ENCODE measurements at regions not wholly inside any gene's neighbourhood (a gene's known extent, or its start where the extent isn't known, plus 50 kb on each side); places are given as distances from the start of the nearest gene placed in this dataset.

DNA sequence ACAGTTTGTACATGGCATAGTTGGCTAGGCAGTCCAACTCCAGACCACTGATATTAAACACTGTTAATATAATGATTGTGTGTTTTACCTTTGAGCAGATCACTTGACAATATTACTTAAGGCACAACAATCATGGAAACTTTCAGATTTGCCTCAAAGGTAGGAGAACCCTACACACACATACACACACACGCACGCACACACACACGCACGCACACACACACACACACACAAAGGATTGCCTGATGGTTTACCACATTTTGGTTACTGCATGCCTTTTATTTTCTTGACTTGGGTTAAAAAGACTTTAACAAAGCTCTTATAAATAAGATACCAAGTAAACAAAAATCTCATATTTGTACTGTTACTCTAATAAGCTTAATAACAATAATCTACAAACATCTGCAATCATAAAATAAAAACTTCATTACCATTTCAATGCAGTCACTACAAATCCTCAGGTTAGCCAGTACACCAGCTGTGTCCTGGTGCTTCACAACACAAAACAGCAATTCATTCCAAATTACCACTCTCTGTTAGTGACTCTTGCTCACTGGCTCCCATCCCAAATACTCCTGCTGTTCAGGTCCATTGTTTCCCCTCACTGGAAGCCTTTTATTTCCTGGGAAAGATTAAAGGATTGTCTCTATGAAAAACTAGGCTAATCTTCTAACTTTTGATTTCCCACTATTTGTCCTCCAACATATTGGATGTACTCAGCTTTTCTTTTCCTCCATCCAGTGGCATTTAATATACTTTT, 175.2 kb upstream of the ATP2B1 start:
- no peaks in the 10 kb centered on the region for H3K9me3 ChIP-seq (replicated peaks in 1 of 11)
- peaks cover 5 to 45% (median 11%) of the 10 kb centered on the region in 10 experiments; a peak in 19 of 20 replicates for H3K4me1 ChIP-seq
- no peak for TF ChIP-seq Cebpa-rat (IDR thresholded peaks at IDR 0.05)
- no peak overlapping the region for H3K4me2 ChIP-seq
- no peaks in the 10 kb centered on the region for H3K27me3 ChIP-seq
- H3K27ac ChIP-seq, result no peak overlapping the region; a peak in 1 of 22 replicates
- no peaks in the 10 kb centered on the region for H4K20me1 ChIP-seq
- H3K9ac ChIP-seq, result no peak overlapping the region
- H3K36me3 ChIP-seq, result no peaks in the 10 kb centered on the region
- no peak overlapping the region for H3K4me3 ChIP-seq

DNA sequence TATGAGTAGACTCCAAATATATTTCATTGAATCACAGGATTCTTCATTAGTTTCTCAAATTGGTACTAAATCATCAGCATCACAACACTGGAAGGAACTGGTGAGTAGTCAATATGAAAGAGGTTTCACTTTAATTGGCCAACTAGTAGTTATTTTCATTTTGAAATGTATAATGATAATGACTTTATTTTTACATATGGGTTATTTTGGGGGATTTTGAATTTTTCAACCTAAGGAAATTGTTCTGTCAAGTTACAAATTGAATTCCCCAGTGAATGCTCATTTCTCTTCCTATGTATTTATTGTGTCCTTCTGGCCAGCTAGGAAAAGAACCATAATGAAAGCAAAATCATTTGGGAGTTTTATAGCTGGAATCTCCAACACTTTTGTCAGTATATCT, 174.2 kb upstream of the ATP2B1 start:
- no peaks in the 10 kb centered on the region for H3K36me3 ChIP-seq
- no peaks in the 10 kb centered on the region for H3K27me3 ChIP-seq
- H3K9me3 ChIP-seq (replicated peaks in 1 of 11), result no peaks in the 10 kb centered on the region
- H3K9ac ChIP-seq, result no peak overlapping the region
- H3K4me2 ChIP-seq, result peak overlapping the region in 1 of 11 experiments; percentile 58; a peak in 3 of 22 replicates
- H3K27ac ChIP-seq, result peak overlapping the region in 2 of 11 experiments; percentile 80 to 84; a peak in 2 of 22 replicates
- no peaks in the 10 kb centered on the region for H4K20me1 ChIP-seq
- no peak overlapping the region for H3K4me3 ChIP-seq
- no peak for TF ChIP-seq Cebpa-rat (IDR thresholded peaks at IDR 0.05)
- peaks cover 5 to 53% (median 11%) of the 10 kb centered on the region in 10 experiments; a peak in 19 of 20 replicates for H3K4me1 ChIP-seq

DNA sequence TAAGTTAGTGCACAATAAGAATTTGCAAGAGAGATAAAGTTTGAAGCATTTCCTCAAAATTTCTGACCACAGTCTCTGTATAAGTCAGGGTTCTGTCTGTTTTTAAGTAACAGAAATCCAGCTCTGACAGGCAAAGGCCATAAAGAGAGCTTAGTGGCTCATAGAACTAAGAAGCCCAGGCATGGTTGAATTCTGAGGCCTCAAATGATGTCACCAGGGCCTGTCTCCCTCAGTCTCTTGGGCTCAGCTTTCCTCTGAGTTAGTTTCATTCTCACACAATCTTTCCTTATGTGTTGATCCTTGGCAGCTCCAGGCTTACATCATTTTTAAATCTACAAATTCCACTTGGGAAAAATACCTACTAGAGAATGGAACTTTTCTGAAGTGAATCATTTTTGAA, 173.4 kb upstream of the ATP2B1 start:
- no peaks in the 10 kb centered on the region for H3K36me3 ChIP-seq
- H3K4me2 ChIP-seq, result peak overlapping the region in 3 of 11 experiments; percentile 58 to 78 (median 59); a peak in 5 of 22 replicates
- peak overlapping the region in 4 of 11 experiments; percentile 68 to 84 (median 76); a peak in 6 of 22 replicates for H3K27ac ChIP-seq
- H3K4me1 ChIP-seq, result peaks cover 5 to 53% (median 11%) of the 10 kb centered on the region in 10 experiments; a peak in 19 of 20 replicates
- no peaks in the 10 kb centered on the region for H3K9me3 ChIP-seq (replicated peaks in 1 of 11)
- no peaks in the 10 kb centered on the region for H3K27me3 ChIP-seq
- TF ChIP-seq Cebpa-rat (IDR thresholded peaks at IDR 0.05), result no peak
- no peak overlapping the region for H3K4me3 ChIP-seq
- no peaks in the 10 kb centered on the region for H4K20me1 ChIP-seq
- peak overlapping the region in 2 of 11 experiments; percentile 31 to 49; a peak in 2 of 22 replicates for H3K9ac ChIP-seq

DNA sequence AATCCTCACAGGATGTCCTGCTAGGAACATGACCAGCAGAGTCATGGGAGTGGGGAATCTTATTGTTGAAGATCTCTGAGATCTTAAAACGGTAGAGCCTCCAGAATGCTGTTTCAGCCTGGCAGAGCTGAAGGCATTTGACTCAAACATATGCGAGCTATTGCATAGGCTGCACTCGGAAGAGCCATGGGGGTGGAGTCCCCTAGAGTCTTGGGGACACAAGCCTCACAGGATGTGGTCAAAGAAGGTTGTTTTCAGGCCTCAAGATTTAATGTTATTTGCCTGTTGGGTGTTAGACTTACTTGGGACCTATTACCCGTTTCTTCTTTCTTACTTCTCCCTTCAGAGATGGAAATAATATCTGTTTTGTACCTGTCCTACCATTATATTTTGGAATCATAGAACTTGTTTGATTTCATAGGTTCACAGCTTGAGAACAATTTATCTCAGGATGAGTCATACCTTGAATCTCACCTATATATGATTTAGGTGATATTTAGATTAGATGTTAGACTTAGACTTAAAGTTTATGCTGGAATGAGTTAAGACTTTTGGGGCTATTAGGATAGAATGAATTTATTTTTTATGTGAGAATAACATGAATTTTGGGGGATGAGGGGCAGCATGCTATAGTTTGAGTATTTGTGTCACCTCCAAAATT, 172.2 kb upstream of the ATP2B1 start:
- H3K4me1 ChIP-seq, result peaks cover 5 to 53% (median 11%) of the 10 kb centered on the region in 10 experiments; a peak in 19 of 20 replicates
- H3K4me2 ChIP-seq, result peak overlapping the region; percentile 48 to 78 (median 59); a peak in 21 of 22 replicates

DNA sequence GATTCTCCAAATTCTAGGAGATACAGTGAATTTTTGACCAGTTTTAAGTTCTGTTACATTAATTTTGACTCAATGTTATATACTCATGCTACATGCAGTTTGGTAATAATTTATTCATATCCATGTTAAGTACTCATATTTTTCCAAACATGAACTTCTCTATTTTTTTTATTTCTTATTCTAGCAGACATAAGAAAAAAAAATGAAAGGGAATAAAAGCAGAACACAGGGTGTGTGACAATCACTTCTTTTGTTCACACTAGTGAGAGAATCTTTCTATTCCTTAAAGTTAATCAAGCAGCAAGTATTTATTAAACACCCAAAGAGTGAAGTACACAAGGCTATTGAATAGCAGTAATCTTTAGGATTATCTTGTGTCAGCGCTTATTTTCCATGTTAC, 171.1 kb upstream of the ATP2B1 start:
- H3K9ac ChIP-seq, result no peak overlapping the region
- no peaks in the 10 kb centered on the region for H4K20me1 ChIP-seq
- TF ChIP-seq Cebpa-rat (IDR thresholded peaks at IDR 0.05), result no peak
- H3K4me3 ChIP-seq, result no peak overlapping the region
- no peaks in the 10 kb centered on the region for H3K36me3 ChIP-seq
- peak overlapping the region in 1 of 11 experiments; percentile 68; a peak in 3 of 22 replicates for H3K27ac ChIP-seq
- peaks cover 5 to 53% (median 11%) of the 10 kb centered on the region in 10 experiments; a peak in 19 of 20 replicates for H3K4me1 ChIP-seq
- peak overlapping the region in 3 of 11 experiments; percentile 58 to 78 (median 59); a peak in 4 of 22 replicates for H3K4me2 ChIP-seq
- H3K27me3 ChIP-seq, result no peaks in the 10 kb centered on the region
- no peaks in the 10 kb centered on the region for H3K9me3 ChIP-seq (replicated peaks in 1 of 11)

More for the DNA sequence above, 172.2 kb upstream of the ATP2B1 start:
- Histone ChIP-seq H3K27me3 (no peaks in the 10 kb centered on the region), H4K20me1 (no peaks in the 10 kb centered on the region), H3K9me3 (replicated peaks in 1 of 11) (no peaks in the 10 kb centered on the region), H3K9ac (peak overlapping the region in 2 of 11 experiments; percentile 28 to 29; a peak in 2 of 22 replicates), H3K36me3 (no peaks in the 10 kb centered on the region), H3K27ac (peak overlapping the region in 5 of 11 experiments; percentile 54 to 84 (median 73); a peak in 10 of 22 replicates), H3K4me3 (no peak overlapping the region)
- no peak for TF ChIP-seq Cebpa-rat (IDR thresholded peaks at IDR 0.05)

DNA sequence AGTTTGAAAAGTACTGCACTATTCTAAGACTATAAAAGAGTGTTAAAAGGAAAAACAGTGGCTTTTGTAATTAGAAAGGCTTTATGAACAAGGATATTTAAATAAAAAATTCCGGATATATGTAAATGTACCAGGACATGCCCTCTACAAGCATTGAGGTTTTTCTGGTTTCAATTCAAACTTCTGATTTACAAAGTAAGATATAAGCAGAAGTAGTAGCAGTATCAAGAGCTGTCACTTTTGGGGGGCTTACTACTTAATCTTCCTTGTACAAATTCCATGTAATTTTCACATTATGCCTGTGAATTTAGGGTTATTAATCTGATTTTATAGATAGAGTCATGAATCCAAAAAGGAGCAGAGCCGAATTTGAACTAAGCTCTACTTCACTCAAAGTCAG, 170.3 kb upstream of the ATP2B1 start:
- Histone ChIP-seq H3K4me1 (peaks cover 5 to 61% (median 11%) of the 10 kb centered on the region in 10 experiments; a peak in 19 of 20 replicates), H3K27me3 (no peaks in the 10 kb centered on the region), H3K9ac (0 out of 22 replicates have a peak overlapping the region, but pooled peaks of 1 of the 11 experiments have one; percentile 23), H3K36me3 (no peaks in the 10 kb centered on the region), H3K4me2 (peak overlapping the region in 2 of 11 experiments; percentile 25 to 78; a peak in 4 of 22 replicates), H3K27ac (peak overlapping the region in 1 of 11 experiments; percentile 2; a peak in 2 of 22 replicates), H4K20me1 (no peaks in the 10 kb centered on the region), H3K9me3 (replicated peaks in 1 of 11) (no peaks in the 10 kb centered on the region), H3K4me3 (no peak overlapping the region)
- no peak for TF ChIP-seq Cebpa-rat (IDR thresholded peaks at IDR 0.05)

DNA sequence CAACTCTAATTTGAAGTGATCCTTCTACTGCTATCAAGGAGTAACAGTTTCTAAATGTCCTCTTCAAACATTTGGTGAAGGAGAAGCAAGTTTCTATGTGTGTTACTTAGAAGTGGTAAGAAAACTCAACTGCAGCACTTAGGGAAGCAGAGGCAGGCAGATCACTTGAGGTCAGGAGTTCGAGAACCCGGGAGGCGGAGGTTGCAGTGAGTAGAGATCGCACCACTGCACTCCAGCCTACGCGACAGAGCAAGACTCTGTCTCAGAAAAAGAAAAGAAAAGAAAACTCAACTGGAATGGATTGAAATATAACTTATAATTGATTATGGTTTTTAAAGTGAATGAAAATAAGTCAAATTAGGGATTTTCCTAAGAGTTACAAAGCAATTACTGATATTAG, 169.7 kb upstream of the ATP2B1 start:
- H3K27ac ChIP-seq, result no peak overlapping the region
- H3K27me3 ChIP-seq, result no peaks in the 10 kb centered on the region
- no peak overlapping the region for H3K4me3 ChIP-seq
- H3K9me3 ChIP-seq (replicated peaks in 1 of 11), result no peaks in the 10 kb centered on the region
- peaks cover 5 to 67% (median 11%) of the 10 kb centered on the region in 10 experiments; a peak in 19 of 20 replicates for H3K4me1 ChIP-seq
- no peak for TF ChIP-seq Cebpa-rat (IDR thresholded peaks at IDR 0.05)
- H4K20me1 ChIP-seq, result no peaks in the 10 kb centered on the region
- no peaks in the 10 kb centered on the region for H3K36me3 ChIP-seq
- H3K9ac ChIP-seq, result 0 out of 22 replicates have a peak overlapping the region, but pooled peaks of 1 of the 11 experiments have one; percentile 23
- peak overlapping the region in 2 of 11 experiments; percentile 25 to 78; a peak in 3 of 22 replicates for H3K4me2 ChIP-seq

DNA sequence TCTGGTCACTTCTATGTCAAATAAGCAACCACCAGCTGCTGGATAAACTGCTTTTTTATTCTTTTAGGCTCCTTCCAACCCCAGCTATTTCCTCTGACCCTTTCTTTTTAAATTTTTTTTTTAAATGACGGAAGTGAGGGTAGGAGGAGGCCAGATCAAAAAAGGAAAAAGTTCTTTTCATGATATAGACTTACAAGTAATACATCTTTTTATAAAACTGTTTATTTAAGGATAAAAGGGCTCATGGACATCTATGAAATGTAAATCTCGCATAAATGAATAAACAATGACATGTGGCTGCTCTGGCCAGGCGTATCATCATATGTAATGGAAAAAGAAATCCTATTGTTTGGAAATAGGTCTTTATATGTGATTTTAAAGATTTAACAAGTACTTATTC, 169.0 kb upstream of the ATP2B1 start:
- H3K27me3 ChIP-seq, result no peaks in the 10 kb centered on the region
- no peaks in the 10 kb centered on the region for H4K20me1 ChIP-seq
- H3K4me1 ChIP-seq, result peaks cover 5 to 61% (median 11%) of the 10 kb centered on the region in 10 experiments; a peak in 19 of 20 replicates
- TF ChIP-seq Cebpa-rat (IDR thresholded peaks at IDR 0.05), result no peak
- no peak overlapping the region for H3K4me3 ChIP-seq
- H3K27ac ChIP-seq, result no peak overlapping the region
- H3K9me3 ChIP-seq (replicated peaks in 1 of 11), result no peaks in the 10 kb centered on the region
- no peak overlapping the region for H3K4me2 ChIP-seq
- H3K9ac ChIP-seq, result no peak overlapping the region
- H3K36me3 ChIP-seq, result no peaks in the 10 kb centered on the region

DNA sequence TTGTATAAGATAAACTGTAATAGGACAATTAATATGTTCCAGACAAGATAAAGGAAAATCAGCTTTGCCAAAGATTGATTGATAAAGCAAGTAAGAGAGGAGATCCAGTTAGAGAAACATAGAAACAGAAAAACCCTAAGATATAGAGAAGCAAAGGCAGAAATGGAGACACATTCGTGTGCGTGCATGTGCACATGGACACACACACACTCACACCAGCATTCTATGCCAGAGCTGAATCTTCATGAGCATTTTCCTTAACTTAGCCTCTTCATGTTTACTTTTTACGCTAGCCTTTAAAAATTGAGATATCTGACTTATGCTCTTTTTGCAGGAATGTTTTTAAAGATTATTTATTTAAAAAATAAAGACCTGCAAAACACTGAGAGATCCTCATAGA, 168.5 kb upstream of the ATP2B1 start:
- Histone ChIP-seq H3K9ac (no peak overlapping the region), H3K4me1 (peaks cover 5 to 56% (median 11%) of the 10 kb centered on the region in 10 experiments; a peak in 19 of 20 replicates), H3K27ac (no peak overlapping the region), H3K36me3 (no peaks in the 10 kb centered on the region), H3K27me3 (no peaks in the 10 kb centered on the region), H4K20me1 (no peaks in the 10 kb centered on the region), H3K4me2 (no peak overlapping the region), H3K9me3 (replicated peaks in 1 of 11) (no peaks in the 10 kb centered on the region), H3K4me3 (no peak overlapping the region)
- no peak for TF ChIP-seq Cebpa-rat (IDR thresholded peaks at IDR 0.05)

All from BLaER1 treated with 17β-estradiol and CSF1 and Interleukin-3, amounts not matched to agents 10 nM and 100 nM (cell line).